ENCODE measurements at regions not wholly inside any gene's neighbourhood (a gene's known extent, or its start where the extent isn't known, plus 50 kb on each side); places are given as distances from the start of the nearest gene placed in this dataset.
"Not testable (repeated sequence)": the region's sequence is repeated elsewhere in the genome, so short reads cannot be mapped to it uniquely, and the experiment has no call there.

DNA sequence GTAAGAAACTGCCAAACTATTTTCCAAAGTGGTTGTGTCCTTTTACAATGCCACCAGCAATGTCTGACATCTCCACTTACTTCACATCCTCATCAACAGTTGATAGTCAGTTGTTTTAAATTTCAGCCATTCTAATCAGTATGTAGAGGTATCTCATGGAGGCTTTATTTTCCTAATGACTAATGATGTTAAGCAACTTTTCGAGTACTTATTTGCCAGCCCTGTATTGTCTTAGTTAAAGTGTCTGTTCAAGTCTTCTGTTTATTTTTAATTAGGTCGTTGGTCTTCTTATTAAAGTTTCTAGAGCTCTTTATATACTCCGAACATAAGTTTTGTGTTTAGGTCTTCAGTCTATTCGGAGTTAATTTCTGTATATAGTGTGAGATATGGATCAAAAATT is 54.9 kb upstream of the NBPF12 start:
- ATAC-seq (ENCODE audit: low FRiP score in 2 of 2); H3K4me1 ChIP-seq; H3K4me3 ChIP-seq; DNase-seq; H3K27me3 ChIP-seq; H3K36me3 ChIP-seq; H3K9me3 ChIP-seq; H3K27ac ChIP-seq: not testable (repeated sequence)
- 72 to 75% methylated on average over 3 to 4 of the region's 4 CpGs for WGBS, 2 donors

DNA sequence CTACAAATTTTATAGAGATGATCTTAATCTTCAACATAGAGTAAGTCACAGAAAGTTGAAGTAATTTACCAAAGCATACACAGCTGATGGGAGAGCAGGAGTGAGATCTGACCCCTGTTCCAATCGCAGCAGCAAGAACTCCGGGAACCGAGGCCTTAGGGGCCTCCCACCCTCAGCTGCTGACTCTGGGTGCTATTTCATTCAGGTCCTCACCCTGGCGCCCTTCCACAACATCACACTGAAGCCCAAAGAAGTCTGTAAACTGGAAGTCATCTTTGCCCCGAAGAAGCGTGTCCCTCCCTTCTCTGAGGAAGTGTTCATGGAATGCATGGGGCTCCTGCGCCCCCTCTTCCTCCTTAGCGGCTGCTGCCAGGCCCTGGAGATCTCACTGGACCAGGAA is 57.0 kb upstream of the NBPF12 start:
- ATAC-seq (ENCODE audit: low FRiP score in 2 of 2); H3K4me3 ChIP-seq; H3K27me3 ChIP-seq; H3K27ac ChIP-seq; DNase-seq; H3K36me3 ChIP-seq; H3K4me1 ChIP-seq; H3K9me3 ChIP-seq: not testable (repeated sequence)
- WGBS, 2 donors: no CpG with 5 or more reads among the region's 8 CpGs

DNA sequence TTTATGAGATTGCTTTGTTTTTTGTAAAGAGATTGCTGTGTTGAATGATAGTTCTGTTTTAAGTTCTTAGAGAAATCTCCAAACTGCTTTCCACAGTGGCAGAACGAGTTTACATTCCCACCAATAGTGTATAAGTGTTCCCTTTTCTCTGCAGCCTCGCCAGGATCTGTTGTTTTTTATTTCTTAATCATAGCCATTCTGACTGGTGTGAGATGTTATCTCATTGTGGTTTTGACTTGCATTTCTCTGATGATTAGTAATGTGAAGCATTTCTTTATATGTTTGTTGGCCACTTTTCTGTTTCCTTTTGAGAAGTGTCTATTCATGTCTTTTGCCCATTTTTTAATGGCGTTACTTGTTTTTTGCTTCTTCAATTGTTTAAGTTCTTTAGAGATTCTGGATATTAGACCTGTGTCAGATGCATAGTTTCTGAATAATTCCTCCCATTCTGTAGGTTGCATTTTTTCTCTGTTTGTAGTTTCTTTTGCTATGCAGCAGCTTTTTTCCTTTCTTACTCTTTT is 74.3 kb upstream of the NBPF12 start:
- not testable (repeated sequence) for H3K9me3 ChIP-seq; H3K27ac ChIP-seq; H3K4me1 ChIP-seq; DNase-seq; H3K36me3 ChIP-seq; ATAC-seq (ENCODE audit: low FRiP score in 2 of 2); H3K27me3 ChIP-seq; H3K4me3 ChIP-seq
- 63% methylated on average over 3 of the region's 3 CpGs for WGBS, 2 donors

DNA sequence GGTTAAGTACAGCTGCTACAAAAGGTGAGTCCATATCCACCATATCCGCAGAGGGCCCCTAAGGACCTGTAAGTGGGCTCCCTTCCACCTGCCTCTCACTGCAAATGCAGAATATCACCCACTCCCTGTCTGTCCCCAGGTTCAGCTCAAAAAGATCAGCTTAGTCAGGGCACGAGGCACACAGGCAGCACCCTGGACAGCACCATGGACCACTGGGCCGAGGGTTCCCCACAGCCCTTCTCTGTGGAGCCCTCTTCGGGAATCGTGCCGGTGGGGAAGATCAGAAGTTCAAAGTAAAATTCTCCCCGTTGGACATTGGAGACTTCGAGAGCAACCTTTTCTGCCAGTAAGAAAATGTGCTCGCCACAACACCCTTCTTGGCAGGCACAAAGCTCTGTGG is 85.0 kb upstream of the NBPF12 start:
- WGBS, 2 donors: 40 to 65% methylated on average over 2 to 4 of the region's 9 CpGs
- H3K27me3 ChIP-seq; H3K9me3 ChIP-seq; H3K27ac ChIP-seq; H3K4me3 ChIP-seq; H3K36me3 ChIP-seq; DNase-seq; H3K4me1 ChIP-seq; ATAC-seq (ENCODE audit: low FRiP score in 2 of 2): not testable (repeated sequence)

DNA sequence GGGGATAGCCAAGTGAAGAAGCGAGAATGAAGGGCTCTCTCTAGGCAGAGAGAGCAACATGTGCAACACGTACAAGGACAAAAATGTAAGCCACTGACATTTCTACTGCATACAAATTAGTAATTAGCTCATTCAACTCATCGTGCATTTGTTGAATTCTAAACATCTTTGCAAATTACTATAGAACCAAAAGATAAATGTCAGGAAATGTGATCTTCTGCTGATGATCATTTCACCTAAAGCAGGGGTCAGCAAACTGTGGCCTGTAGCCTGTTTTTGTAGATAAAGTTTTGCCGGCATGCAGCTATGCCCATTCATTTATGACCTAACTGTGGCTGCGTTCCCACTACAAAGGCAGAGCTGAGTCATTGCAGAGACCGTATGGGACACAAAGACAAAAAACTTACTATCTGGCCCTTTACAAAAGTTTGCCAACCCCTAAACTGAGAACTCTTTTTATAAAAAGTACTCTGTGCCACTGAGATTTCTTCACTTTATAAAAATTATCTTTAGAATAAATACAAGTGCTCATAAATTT is 87.7 kb upstream of the NBPF12 start:
- WGBS, 2 donors: 64 to 76% methylated on average over 6 of the region's 6 CpGs
- not testable (repeated sequence) for H3K4me1 ChIP-seq; ATAC-seq (ENCODE audit: low FRiP score in 2 of 2); H3K36me3 ChIP-seq; DNase-seq; H3K27ac ChIP-seq; H3K27me3 ChIP-seq; H3K4me3 ChIP-seq; H3K9me3 ChIP-seq

DNA sequence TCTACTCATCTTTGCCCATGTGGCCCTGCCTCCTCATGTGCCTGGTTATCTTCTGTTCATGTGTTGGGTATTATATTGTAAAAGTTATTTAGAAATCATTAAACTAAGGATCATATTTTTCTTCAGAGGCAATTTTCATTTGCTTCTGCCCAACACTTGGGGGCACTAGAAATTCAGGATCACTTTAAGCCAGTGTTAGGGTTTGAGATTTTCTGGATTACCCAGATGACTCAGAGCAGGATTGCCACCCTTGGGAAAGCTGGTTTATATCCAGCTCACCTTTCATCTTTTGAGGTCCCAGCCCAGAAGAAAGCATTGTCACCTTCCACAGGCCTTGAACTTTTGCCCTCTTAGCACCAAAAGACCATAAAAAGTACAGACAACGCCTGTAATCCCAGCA is 99.4 kb upstream of the NBPF12 start:
- H3K4me1 ChIP-seq; H3K27me3 ChIP-seq; H3K27ac ChIP-seq; H3K4me3 ChIP-seq; DNase-seq; H3K36me3 ChIP-seq; H3K9me3 ChIP-seq; ATAC-seq (ENCODE audit: low FRiP score in 2 of 2): not testable (repeated sequence)
- no CpG with 5 or more reads among the region's 1 CpG for WGBS, 2 donors

DNA sequence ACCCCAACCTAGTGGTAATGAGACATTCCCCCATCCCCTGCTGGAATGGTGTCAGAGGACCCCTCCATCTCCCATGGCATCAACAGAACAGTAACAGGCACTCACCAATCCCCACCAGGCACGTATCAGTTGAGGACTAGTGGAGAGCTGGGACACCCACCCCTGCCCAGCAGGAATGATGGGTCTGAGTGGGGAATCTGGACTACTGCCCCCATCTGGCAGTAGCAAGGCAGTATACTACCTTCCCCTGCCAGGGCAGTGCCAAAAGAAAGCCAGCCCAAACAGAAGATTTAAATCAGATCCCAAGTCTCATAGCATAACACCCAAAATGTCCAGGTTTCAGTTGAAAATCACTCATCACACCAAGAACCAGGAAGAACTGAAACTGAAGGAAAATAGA is 111.2 kb upstream of the NBPF12 start:
- WGBS, 2 donors: no CpG with 5 or more reads among the region's 1 CpG
- not testable (repeated sequence) for ATAC-seq (ENCODE audit: low FRiP score in 2 of 2); H3K36me3 ChIP-seq; H3K9me3 ChIP-seq; H3K4me3 ChIP-seq; DNase-seq; H3K4me1 ChIP-seq; H3K27ac ChIP-seq; H3K27me3 ChIP-seq

DNA sequence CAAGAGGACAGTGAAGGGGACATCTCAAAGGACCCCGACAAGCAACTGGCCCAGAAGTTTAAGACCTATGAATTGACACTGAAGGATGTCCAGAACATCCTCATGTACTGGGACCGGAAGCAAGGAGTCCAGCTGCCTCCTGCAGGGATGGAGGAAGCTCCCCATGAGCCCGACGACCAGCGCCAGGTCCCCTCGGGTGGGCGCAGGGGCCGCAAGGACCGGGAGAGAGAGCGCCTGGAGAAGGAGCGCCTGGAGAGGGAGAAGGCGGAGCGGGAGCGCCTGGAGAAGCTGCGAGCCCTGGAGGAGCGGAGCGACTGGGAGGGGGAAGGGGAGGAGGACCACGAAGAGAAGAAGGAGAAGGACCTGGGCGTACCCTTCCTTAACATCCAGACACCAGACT is 143.9 kb upstream of the NBPF12 start:
- not testable (repeated sequence) for H3K36me3 ChIP-seq, H3K27me3 ChIP-seq, H3K4me3 ChIP-seq, H3K4me1 ChIP-seq, H3K9me3 ChIP-seq, H3K27ac ChIP-seq
- DNase-seq (peak in 1 of 2 donors; percentile 52), ATAC-seq (ENCODE audit: low FRiP score in 2 of 2) (peak in 1 of 2 donors; percentile 30)
- WGBS, 2 donors: 88 to 92% methylated on average over 19 of the region's 19 CpGs

DNA sequence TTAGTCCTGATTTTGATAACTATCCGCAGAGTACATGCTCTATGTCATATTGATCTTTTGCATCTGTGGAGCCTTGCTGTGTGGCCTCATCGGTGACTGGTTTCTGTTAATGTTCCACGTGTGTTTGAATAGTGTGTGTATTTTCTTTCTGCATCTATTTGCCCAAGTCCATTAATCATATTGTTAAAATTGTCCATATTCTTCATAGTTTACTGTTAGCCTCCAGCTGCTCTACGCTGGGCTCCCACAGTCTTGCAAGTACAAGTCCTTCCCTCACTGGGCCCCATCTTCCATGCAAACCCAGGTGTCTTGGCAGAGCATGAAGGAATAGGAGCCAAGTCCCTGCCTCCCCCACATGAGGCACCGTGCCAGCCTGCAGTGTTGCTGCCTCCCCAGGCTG is 145.4 kb upstream of the NBPF12 start:
- WGBS, 2 donors: 68 to 79% methylated on average over 4 of the region's 5 CpGs
- H3K4me3 ChIP-seq; H3K27ac ChIP-seq; ATAC-seq (ENCODE audit: low FRiP score in 2 of 2); DNase-seq; H3K27me3 ChIP-seq; H3K4me1 ChIP-seq; H3K36me3 ChIP-seq; H3K9me3 ChIP-seq: not testable (repeated sequence)

DNA sequence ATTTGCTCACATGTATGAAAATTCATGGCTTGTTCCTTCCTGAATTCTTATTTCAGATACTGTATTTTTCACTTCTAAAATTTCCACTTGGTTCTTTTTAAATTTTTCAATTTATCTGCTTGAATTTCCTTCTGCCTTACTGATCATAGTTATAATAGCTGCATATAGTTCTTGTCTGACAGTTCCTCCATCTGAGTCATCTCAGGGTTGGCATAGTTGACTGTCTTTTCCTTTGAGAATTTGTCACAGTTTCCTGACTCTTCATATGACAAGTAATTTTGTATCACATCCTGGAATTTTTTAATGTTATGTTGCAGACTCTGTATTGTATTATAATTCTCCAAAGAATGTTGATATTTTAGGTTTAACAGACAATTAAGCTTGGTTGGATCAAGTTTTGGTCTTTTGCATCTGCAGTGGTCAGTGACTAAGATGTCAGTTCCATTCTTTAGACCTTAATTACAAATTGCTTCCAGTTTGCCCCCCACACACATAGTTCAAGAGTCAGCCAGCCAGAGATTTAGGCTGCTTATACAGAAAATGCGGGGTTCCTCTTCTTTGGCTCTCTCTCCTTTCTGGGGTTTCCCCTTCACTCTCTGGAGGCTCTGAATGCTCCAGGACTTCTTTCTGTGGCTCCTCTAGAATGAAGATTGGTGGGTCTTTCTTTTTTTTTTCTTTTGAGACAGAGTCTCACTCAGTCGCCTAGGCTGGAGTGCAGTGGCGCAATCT is 153.7 kb upstream of the NBPF12 start:
- H3K4me1 ChIP-seq; H3K4me3 ChIP-seq; H3K9me3 ChIP-seq; H3K27ac ChIP-seq; H3K36me3 ChIP-seq; ATAC-seq (ENCODE audit: low FRiP score in 2 of 2); H3K27me3 ChIP-seq; DNase-seq: not testable (repeated sequence)
- 81 to 84% methylated on average over 3 of the region's 3 CpGs for WGBS, 2 donors

DNA sequence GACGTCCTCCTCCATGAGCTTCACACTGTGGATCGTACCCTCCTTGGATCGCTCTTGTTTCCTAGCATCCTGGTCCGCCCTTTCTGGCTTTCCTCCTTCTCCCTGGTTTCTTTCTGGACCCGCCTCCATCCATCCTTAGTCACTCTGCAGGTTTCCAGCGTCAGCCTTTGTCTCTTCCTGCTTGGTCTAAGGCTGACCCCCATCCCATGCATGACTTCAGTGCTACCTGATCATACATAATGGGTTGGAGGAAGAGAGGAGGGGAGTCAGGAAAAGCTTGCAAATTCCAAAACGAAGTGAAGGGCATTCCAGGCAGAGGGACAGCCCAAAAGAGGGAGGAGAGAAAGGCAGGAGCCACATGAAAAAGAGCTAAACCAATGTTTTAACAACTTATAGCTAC is 156.9 kb upstream of the NBPF12 start:
- not testable (repeated sequence) for H3K4me1 ChIP-seq; H3K36me3 ChIP-seq; DNase-seq; H3K27ac ChIP-seq; H3K27me3 ChIP-seq; H3K4me3 ChIP-seq; ATAC-seq (ENCODE audit: low FRiP score in 2 of 2); H3K9me3 ChIP-seq
- WGBS, 2 donors: 80 to 85% methylated on average over 7 of the region's 7 CpGs

DNA sequence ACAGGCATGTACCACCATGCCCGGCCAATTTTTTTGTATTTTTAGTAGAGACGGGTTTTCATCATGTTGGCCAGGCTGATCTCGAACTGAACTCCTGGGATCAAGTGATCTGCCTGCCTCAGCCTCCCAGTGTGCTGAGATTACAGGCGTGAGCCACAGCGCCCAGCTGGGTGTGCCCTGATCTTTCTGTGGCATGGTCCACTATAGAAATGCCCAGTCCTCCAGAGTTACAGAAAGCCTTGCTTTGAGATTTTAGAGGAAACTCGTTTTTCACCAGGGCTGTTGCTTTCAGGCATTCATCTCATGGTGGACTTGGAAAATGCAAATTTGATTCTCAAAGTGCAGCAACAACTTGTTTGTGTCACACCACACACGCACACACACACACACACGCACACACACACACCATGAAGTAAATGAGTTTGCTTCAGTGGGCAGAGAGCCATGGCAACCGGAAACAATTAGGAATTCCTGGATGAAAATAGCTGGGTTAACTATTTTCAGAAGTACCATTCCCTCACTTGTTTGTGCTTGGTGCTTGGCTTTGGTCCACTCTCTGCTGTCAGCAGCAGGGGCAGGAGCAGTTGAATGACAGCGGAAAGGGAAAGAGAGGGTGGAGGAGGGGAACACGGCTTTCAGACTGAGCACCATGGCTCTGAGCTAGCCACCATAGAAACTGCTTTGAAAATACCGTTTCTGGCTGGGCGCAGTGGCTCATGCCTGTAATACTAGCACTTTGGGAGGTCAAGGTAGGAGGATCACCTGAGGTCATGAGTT is 160.1 kb upstream of the NBPF12 start:
- not testable (repeated sequence) for DNase-seq, H3K27me3 ChIP-seq
- peak in 1 of 2 donors; percentile 57 for ATAC-seq (ENCODE audit: low FRiP score in 2 of 2)

DNA sequence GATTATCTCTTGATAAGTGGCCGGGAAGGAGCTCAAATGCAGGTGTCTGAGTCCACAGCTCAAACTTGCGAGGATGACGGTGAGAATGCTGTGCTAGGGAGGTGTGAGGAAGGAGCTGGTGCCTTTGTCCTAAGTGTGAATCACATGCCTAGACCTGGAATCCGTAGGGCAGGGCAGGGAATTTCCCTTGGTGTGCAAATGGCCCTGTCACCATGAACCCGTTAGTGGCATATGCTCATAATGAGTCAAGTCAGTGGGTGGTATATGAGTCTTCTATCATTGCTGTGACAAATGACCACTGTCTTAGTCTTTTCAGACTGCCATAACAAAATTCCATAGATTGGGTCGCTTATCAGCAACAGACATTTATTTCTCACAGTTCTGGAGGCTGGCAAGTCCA is 163.1 kb upstream of the NBPF12 start:
- H3K36me3 ChIP-seq; H3K4me1 ChIP-seq; ATAC-seq (ENCODE audit: low FRiP score in 2 of 2); H3K27me3 ChIP-seq; H3K4me3 ChIP-seq; H3K27ac ChIP-seq; H3K9me3 ChIP-seq; DNase-seq: not testable (repeated sequence)
- WGBS, 2 donors: 66 to 79% methylated on average over 3 of the region's 6 CpGs

More for the DNA sequence above, 160.1 kb upstream of the NBPF12 start:
- not testable (repeated sequence) for H3K27ac ChIP-seq, H3K4me1 ChIP-seq, H3K4me3 ChIP-seq, H3K36me3 ChIP-seq, H3K9me3 ChIP-seq
- 14 to 21% methylated on average over 5 of the region's 13 CpGs for WGBS, 2 donors

Data from upper lobe of left lung (tissue), 6 donors.